Stimulated activated CD4-positive, alpha-beta T cell treated with anti-CD3 and anti-CD28 coated beads, Interleukin-1b, Interleukin-23, amount 100 ng/mL, for 4 hours (primary cell): ENCODE measurements at regions not wholly inside any gene's neighbourhood (a gene's known extent, or its start where the extent isn't known, plus 50 kb on each side); places are given as distances from the start of the nearest gene placed in this dataset.

Experiments
- DNase-seq, 2 donors: peaks; one replicate each; pipeline ENCODE4 v3.0.0-alpha.2; 2020; ENCODE audit warnings: low read depth in 2 of 2

- DNase-seq, result no peak
Observed at GRCh38 chr15:88403351-88403791, 63.8 kb downstream of the MRPL46 start.

- no peak for DNase-seq
Observed at GRCh38 chr15:88401996-88402656, 65.1 kb downstream of the MRPL46 start.

- no peak for DNase-seq
Observed at GRCh38 chr15:88401251-88401995, 65.8 kb downstream of the MRPL46 start.

- no peak for DNase-seq
Observed at GRCh38 chr15:88400591-88401250, 66.5 kb downstream of the MRPL46 start.

- no peak for DNase-seq
Observed at GRCh38 chr15:88400084-88400483, 67.1 kb downstream of the MRPL46 start.

- no peak for DNase-seq
Observed at GRCh38 chr15:88399021-88399685, 68.0 kb downstream of the MRPL46 start.

- no peak for DNase-seq
Observed at GRCh38 chr15:88398011-88398410, 69.2 kb downstream of the MRPL46 start.

GRCh38 chr15:88397506-88397905 is 69.7 kb downstream of the MRPL46 start:
- no peak for DNase-seq

- DNase-seq, result no peak
Observed at GRCh38 chr15:88395872-88396781, 71.1 kb downstream of the MRPL46 start.

GRCh38 chr15:88395241-88395640 is 71.9 kb downstream of the MRPL46 start:
- DNase-seq, result no peak

- no peak for DNase-seq
Observed at GRCh38 chr15:88394553-88395145, 72.5 kb downstream of the MRPL46 start.

GRCh38 chr15:88393719-88394519 is 73.3 kb downstream of the MRPL46 start:
- DNase-seq, result no peak

- no peak for DNase-seq
Observed at GRCh38 chr15:88391700-88392099, 75.5 kb downstream of the MRPL46 start.

GRCh38 chr15:88391006-88391405 is 76.2 kb downstream of the MRPL46 start:
- DNase-seq, result no peak

GRCh38 chr15:88390164-88390901 is 76.9 kb downstream of the MRPL46 start:
- no peak for DNase-seq

GRCh38 chr15:88389120-88389519 is 78.1 kb downstream of the MRPL46 start:
- no peak for DNase-seq

- DNase-seq, result no peak
Observed at GRCh38 chr15:88388686-88389085, 78.5 kb downstream of the MRPL46 start.

- no peak for DNase-seq
Observed at GRCh38 chr15:88385078-88385700, 82.0 kb downstream of the MRPL46 start.

- no peak for DNase-seq
Observed at GRCh38 chr15:88383354-88383753, 83.8 kb downstream of the MRPL46 start.
